HG02759 (cell line): ENCODE measurements at regions not wholly inside any gene's neighbourhood (a gene's known extent, or its start where the extent isn't known, plus 50 kb on each side); places are given as distances from the start of the nearest gene placed in this dataset.

ENCODE experiments used
- ATAC-seq: cut with Tn5 transposase; IDR thresholded peaks from one replicate; pipeline ENCODE4 v1.9.1; 2021; ENCODE audit warnings: mild to moderate bottlenecking, moderate library complexity; ENCODE audit not compliant: unreplicated experiment

- ATAC-seq = no peak
Observed at GRCh38 chr16:49026566-49027181, 255.0 kb downstream of the CBLN1 start.

GRCh38 chr16:49024896-49025295, 256.7 kb downstream of the CBLN1 start:
- no peak for ATAC-seq

- ATAC-seq = no peak
Observed at GRCh38 chr16:49024016-49024415, 257.6 kb downstream of the CBLN1 start.

GRCh38 chr16:49023050-49023449, 258.6 kb downstream of the CBLN1 start:
- ATAC-seq = no peak

GRCh38 chr16:49022351-49022963, 259.2 kb downstream of the CBLN1 start:
- no peak for ATAC-seq

GRCh38 chr16:49021136-49021535, 260.5 kb downstream of the CBLN1 start:
- no peak for ATAC-seq

GRCh38 chr16:49020436-49020835, 261.2 kb downstream of the CBLN1 start:
- ATAC-seq = no peak

GRCh38 chr16:49019831-49020230, 261.8 kb downstream of the CBLN1 start:
- no peak for ATAC-seq

- no peak for ATAC-seq
Observed at GRCh38 chr16:49019081-49019633, 262.5 kb downstream of the CBLN1 start.

- no peak for ATAC-seq
Observed at GRCh38 chr16:49018259-49018931, 263.2 kb downstream of the CBLN1 start.

GRCh38 chr16:49017501-49017900, 264.1 kb downstream of the CBLN1 start:
- no peak for ATAC-seq

GRCh38 chr16:49016461-49016860, 265.2 kb downstream of the CBLN1 start:
- ATAC-seq = no peak

- ATAC-seq = no peak
Observed at GRCh38 chr16:49015225-49015592, 266.4 kb downstream of the CBLN1 start.

GRCh38 chr16:49014277-49015224, 267.1 kb downstream of the CBLN1 start:
- no peak for ATAC-seq

GRCh38 chr16:49013727-49014080, 267.9 kb downstream of the CBLN1 start:
- ATAC-seq = no peak

- ATAC-seq = no peak
Observed at GRCh38 chr16:49012961-49013726, 268.5 kb downstream of the CBLN1 start.

- no peak for ATAC-seq
Observed at GRCh38 chr16:49011901-49012300, 269.7 kb downstream of the CBLN1 start.

- no peak for ATAC-seq
Observed at GRCh38 chr16:49010879-49011278, 270.8 kb downstream of the CBLN1 start.

- ATAC-seq = no peak
Observed at GRCh38 chr16:49010396-49010795, 271.2 kb downstream of the CBLN1 start.

- no peak for ATAC-seq
Observed at GRCh38 chr16:49009204-49009603, 272.4 kb downstream of the CBLN1 start.
